ENCODE measurements at regions not wholly inside any gene's neighbourhood (a gene's known extent, or its start where the extent isn't known, plus 50 kb on each side); places are given as distances from the start of the nearest gene placed in this dataset.

- TF ChIP-seq CTCF (IDR thresholded peaks at IDR 0.05; ENCODE audit: control insufficient read depth, insufficient read depth, low read depth, low read length, missing control alignments): no peak
- no peak overlapping the region for H3K4me3 ChIP-seq (ENCODE audit: control insufficient read depth, low read depth, low read length)
- DNase-seq (ENCODE audit: low read depth): no peak
These were observed 1072.4 kb downstream of the EFNB2 start for GRCh38 chr13:105463011-105463501.

GRCh38 chr13:105462098-105462497 lies 1073.4 kb downstream of the EFNB2 start:
- no peak for TF ChIP-seq CTCF (IDR thresholded peaks at IDR 0.05; ENCODE audit: control insufficient read depth, insufficient read depth, low read depth, low read length, missing control alignments)
- H3K4me3 ChIP-seq (ENCODE audit: control insufficient read depth, low read depth, low read length): no peak overlapping the region
- no peak for DNase-seq (ENCODE audit: low read depth)

- DNase-seq (ENCODE audit: low read depth): no peak
- no peak overlapping the region for H3K4me3 ChIP-seq (ENCODE audit: control insufficient read depth, low read depth, low read length)
- no peak for TF ChIP-seq CTCF (IDR thresholded peaks at IDR 0.05; ENCODE audit: control insufficient read depth, insufficient read depth, low read depth, low read length, missing control alignments)
These were observed 1082.6 kb downstream of the EFNB2 start for GRCh38 chr13:105452895-105453294.

- TF ChIP-seq CTCF (IDR thresholded peaks at IDR 0.05; ENCODE audit: control insufficient read depth, insufficient read depth, low read depth, low read length, missing control alignments): no peak
- H3K4me3 ChIP-seq (ENCODE audit: control insufficient read depth, low read depth, low read length): no peak overlapping the region
- DNase-seq (ENCODE audit: low read depth): no peak
These were observed 1084.7 kb downstream of the EFNB2 start for GRCh38 chr13:105450784-105451183.

- H3K4me3 ChIP-seq (ENCODE audit: control insufficient read depth, low read depth, low read length): no peak overlapping the region
- TF ChIP-seq CTCF (IDR thresholded peaks at IDR 0.05; ENCODE audit: control insufficient read depth, insufficient read depth, low read depth, low read length, missing control alignments): no peak
- no peak for DNase-seq (ENCODE audit: low read depth)
These were observed 1086.7 kb downstream of the EFNB2 start for GRCh38 chr13:105448811-105449210.

- no peak overlapping the region for H3K4me3 ChIP-seq (ENCODE audit: control insufficient read depth, low read depth, low read length)
- no peak for TF ChIP-seq CTCF (IDR thresholded peaks at IDR 0.05; ENCODE audit: control insufficient read depth, insufficient read depth, low read depth, low read length, missing control alignments)
- no peak for DNase-seq (ENCODE audit: low read depth)
These were observed 1089.3 kb downstream of the EFNB2 start for GRCh38 chr13:105446197-105446596.

- DNase-seq (ENCODE audit: low read depth): no peak
- no peak for TF ChIP-seq CTCF (IDR thresholded peaks at IDR 0.05; ENCODE audit: control insufficient read depth, insufficient read depth, low read depth, low read length, missing control alignments)
- H3K4me3 ChIP-seq (ENCODE audit: control insufficient read depth, low read depth, low read length): no peak overlapping the region
These were observed 1089.7 kb downstream of the EFNB2 start for GRCh38 chr13:105445796-105446195.

Data from AG09309 (cell line).